ENCODE measurements at regions not wholly inside any gene's neighbourhood (a gene's known extent, or its start where the extent isn't known, plus 50 kb on each side); places are given as distances from the start of the nearest gene placed in this dataset.

GRCh38 chr4:33989820-33990443, 2254.4 kb downstream of the ARAP2 start:
- Histone ChIP-seq H3K9ac (replicated peaks in 1 of 4; ENCODE audit: extremely low read depth in 1 of 4, low read depth in 3 of 4, low read length in 3 of 4) (no peak overlapping the region), H2AK5ac (ENCODE audit: low read depth, low read length) (no peak overlapping the region), H3K23ac (ENCODE audit: insufficient read length) (no peak overlapping the region), H4K8ac (ENCODE audit: extremely low read depth, insufficient read depth, low read length) (no peak overlapping the region), H3K36me3 (ENCODE audit: control insufficient read depth in 2 of 4, insufficient read depth in 4 of 4, low read length in 3 of 4) (no peaks in the 10 kb centered on the region), H2BK20ac (ENCODE audit: low read length) (no peak overlapping the region), H3K18ac (ENCODE audit: extremely low read depth, low read length) (no peak overlapping the region), H3K79me1 (ENCODE audit: low read depth, low read length) (no peaks in the 10 kb centered on the region), H4K5ac (ENCODE audit: insufficient read length, low read depth, low read length) (no peak overlapping the region), H4K20me1 (replicated peaks in 1 of 2; ENCODE audit: control insufficient read depth in 1 of 2, insufficient read depth in 2 of 2, low read length in 2 of 2) (no peaks in the 10 kb centered on the region), H2AFZ (ENCODE audit: low read length) (no peak overlapping the region), H3K4ac (replicated peaks; ENCODE audit: insufficient read length, low read depth, low read length) (no peak overlapping the region), H3K23me2 (ENCODE audit: low read depth, low read length) (no peaks in the 10 kb centered on the region), H4K91ac (replicated peaks; ENCODE audit: insufficient read length, low read length) (no peak overlapping the region), H3K4me3 (ENCODE audit: extremely low read depth in 1 of 4, insufficient read depth in 2 of 4, low read depth in 3 of 4, low read length in 4 of 4) (no peak overlapping the region), H3K56ac (replicated peaks; ENCODE audit: insufficient read length, low read depth, low read length) (no peak overlapping the region), H3K9me3 (ENCODE audit: insufficient read depth in 2 of 2, low read depth in 1 of 2, low read length in 1 of 2) (no peaks in the 10 kb centered on the region), H2BK120ac (replicated peaks; ENCODE audit: low read depth, low read length) (no peak overlapping the region), H3K14ac (ENCODE audit: insufficient read length) (no peak overlapping the region), H3K4me1 (replicated peaks in 1 of 4; ENCODE audit: control insufficient read depth in 3 of 4, insufficient read depth in 4 of 4, low read length in 3 of 4) (no peaks in the 10 kb centered on the region), H3K27ac (ENCODE audit: low read depth, low read length) (no peak overlapping the region), H2BK12ac (ENCODE audit: low read depth, low read length) (no peak overlapping the region), H3K4me2 (ENCODE audit: insufficient read depth in 1 of 2, low read depth in 2 of 2, low read length in 2 of 2) (no peak overlapping the region), H3K79me2 (ENCODE audit: control insufficient read depth in 1 of 2, insufficient read depth in 2 of 2, low read length in 2 of 2) (no peaks in the 10 kb centered on the region), H3K27me3 (replicated peaks in 1 of 4; ENCODE audit: control insufficient read depth in 3 of 4, extremely low read depth in 1 of 4, insufficient read depth in 3 of 4, low read length in 3 of 4) (no peaks in the 10 kb centered on the region), H2BK15ac (ENCODE audit: low read length) (no peak overlapping the region), H2BK5ac (ENCODE audit: low read depth, low read length) (no peak overlapping the region)
- CTCF ChIA-PET (ENCODE audit: partially characterized antibody): no interaction called here
- WGBS, 2 experiments (ENCODE audit: extremely low coverage in 1 of 2, insufficient coverage in 1 of 2, insufficient read length in 1 of 2, insufficient replicate concordance in 2 of 2, low coverage in 1 of 2, low lambda C conversion rate in 2 of 2, missing lambda C conversion rate in 1 of 2): 90% methylated on average over 3 of the region's 3 CpGs; no CpG with 5 or more reads in 1 of the 2 experiments
- POLR2A ChIA-PET (ENCODE audit: partially characterized antibody): no interaction called here
- FAIRE-seq: no peak
- no peak for DNase-seq (ENCODE audit: low read depth in 1 of 2, low spot score in 2 of 2)
- no peak for TF ChIP-seq JUND (IDR thresholded peaks at IDR 0.05; ENCODE audit: low read length)
- TF ChIP-seq RNF2 (IDR thresholded peaks at IDR 0.05; ENCODE audit: borderline replicate concordance, low read depth, low read length, missing control alignments, poor library complexity, severe bottlenecking): no peak
- TF ChIP-seq TBP (IDR thresholded peaks at IDR 0.05; ENCODE audit: low read depth, low read length): no peak
- TF ChIP-seq CBX8 (IDR thresholded peaks at IDR 0.05; ENCODE audit: borderline replicate concordance, low read depth, low read length): no peak
- TF ChIP-seq, protein P1, sequence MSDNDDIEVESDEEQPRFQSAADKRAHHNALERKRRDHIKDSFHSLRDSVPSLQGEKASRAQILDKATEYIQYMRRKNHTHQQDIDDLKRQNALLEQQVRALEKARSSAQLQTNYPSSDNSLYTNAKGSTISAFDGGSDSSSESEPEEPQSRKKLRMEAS (IDR thresholded peaks at IDR 0.05): no peak
- TF ChIP-seq SP1 (IDR thresholded peaks at IDR 0.05; ENCODE audit: low read depth, low read length): no peak
- no peak for TF ChIP-seq SIRT6 (IDR thresholded peaks at IDR 0.05; ENCODE audit: low read length)
- TF ChIP-seq RBBP5 (IDR thresholded peaks at IDR 0.05; ENCODE audit: borderline replicate concordance, low read depth, low read length): no peak
- TF ChIP-seq RXRA (IDR thresholded peaks at IDR 0.05; ENCODE audit: insufficient read depth, low read depth, low read length): no peak
- TF ChIP-seq KDM1A (IDR thresholded peaks at IDR 0.05; ENCODE audit: borderline replicate concordance, low read length): no peak
- no peak for TF ChIP-seq ZNF274 (IDR thresholded peaks at IDR 0.05; ENCODE audit: borderline replicate concordance, extremely low read depth, low read length)
- TF ChIP-seq POU5F1 (IDR thresholded peaks at IDR 0.05; ENCODE audit: low read depth, low read length): no peak
- TF ChIP-seq KDM5A (IDR thresholded peaks at IDR 0.05; ENCODE audit: low read length): no peak
- no peak for TF ChIP-seq FOSL1 (IDR thresholded peaks at IDR 0.05; ENCODE audit: insufficient read depth, low read depth, low read length)
- TF ChIP-seq YY1 (IDR thresholded peaks at IDR 0.05; ENCODE audit: low read depth, low read length): no peak
